ENCODE measurements at regions not wholly inside any gene's neighbourhood (a gene's known extent, or its start where the extent isn't known, plus 50 kb on each side); places are given as distances from the start of the nearest gene placed in this dataset.
"Not testable (repeated sequence)": the region's sequence is repeated elsewhere in the genome, so short reads cannot be mapped to it uniquely, and the experiment has no call there.

GRCh38 chr2:35501076-35501475, 854.5 kb upstream of the CRIM1 start:
- H3K4me3 ChIP-seq (ENCODE audit: low read length) = no peak overlapping the region

GRCh38 chr2:35496022-35496421, 859.6 kb upstream of the CRIM1 start:
- DNase-seq (ENCODE audit: low read depth) = no peak
- no peak for TF ChIP-seq CTCF (conservative IDR thresholded peaks at IDR 0.05; ENCODE audit: low read length)

More at GRCh38 chr2:35501076-35501475, 854.5 kb upstream of the CRIM1 start:
- DNase-seq (ENCODE audit: low read depth) = no peak
- TF ChIP-seq CTCF (conservative IDR thresholded peaks at IDR 0.05; ENCODE audit: low read length) = no peak

GRCh38 chr2:35495182-35495581, 860.4 kb upstream of the CRIM1 start:
- no peak for TF ChIP-seq CTCF (conservative IDR thresholded peaks at IDR 0.05; ENCODE audit: low read length)
- no peak overlapping the region for H3K4me3 ChIP-seq (ENCODE audit: low read length)
- DNase-seq (ENCODE audit: low read depth) = no peak

More at GRCh38 chr2:35496022-35496421, 859.6 kb upstream of the CRIM1 start:
- no peak overlapping the region for H3K4me3 ChIP-seq (ENCODE audit: low read length)

GRCh38 chr2:35478121-35478520, 877.5 kb upstream of the CRIM1 start:
- not testable (repeated sequence) for H3K4me3 ChIP-seq (ENCODE audit: low read length); DNase-seq (ENCODE audit: low read depth)

GRCh38 chr2:35468245-35468644, 887.3 kb upstream of the CRIM1 start:
- H3K4me3 ChIP-seq (ENCODE audit: low read length) = no peak overlapping the region
- no peak for TF ChIP-seq CTCF (conservative IDR thresholded peaks at IDR 0.05; ENCODE audit: low read length)
- no peak for DNase-seq (ENCODE audit: low read depth)

- no peak overlapping the region for H3K4me3 ChIP-seq (ENCODE audit: low read length)
- DNase-seq (ENCODE audit: low read depth) = no peak
- TF ChIP-seq CTCF (conservative IDR thresholded peaks at IDR 0.05; ENCODE audit: low read length) = no peak
Observed at GRCh38 chr2:35463805-35464596, 891.6 kb upstream of the CRIM1 start.

- H3K4me3 ChIP-seq (ENCODE audit: low read length) = no peak overlapping the region
- DNase-seq (ENCODE audit: low read depth) = peak; percentile 0
- no peak for TF ChIP-seq CTCF (conservative IDR thresholded peaks at IDR 0.05; ENCODE audit: low read length)
Observed at GRCh38 chr2:35462226-35462998, 893.2 kb upstream of the CRIM1 start.

Data from AG10803 (cell line).